ENCODE measurements at regions not wholly inside any gene's neighbourhood (a gene's known extent, or its start where the extent isn't known, plus 50 kb on each side); places are given as distances from the start of the nearest gene placed in this dataset.

DNA sequence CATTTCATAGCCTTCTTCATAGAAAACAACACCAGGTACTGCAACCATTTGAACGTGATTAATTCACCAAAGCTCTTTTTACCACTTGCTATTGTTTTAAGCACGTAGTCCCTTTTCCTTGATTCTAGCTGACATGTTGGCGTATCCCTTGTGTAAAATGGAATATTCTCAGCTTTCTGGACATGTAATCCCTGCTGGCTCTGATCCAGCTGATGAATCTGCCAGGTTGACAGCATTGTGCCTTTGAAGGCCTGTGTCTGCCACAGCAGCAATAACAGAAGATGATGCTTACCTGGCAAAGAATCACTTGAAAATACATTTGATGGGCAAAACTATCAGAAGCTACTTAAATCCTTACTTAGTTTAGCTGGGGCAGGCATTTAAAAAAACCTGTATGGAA is 81.0 kb upstream of the CCDC150 start:
- Histone ChIP-seq H4K20me1 (ENCODE audit: control insufficient read depth, insufficient read depth, low read depth, low read length) (no peaks in the 10 kb centered on the region), H3K79me2 (ENCODE audit: control insufficient read depth, low read length) (no peaks in the 10 kb centered on the region), H3K4me1 (ENCODE audit: control insufficient read depth, low read length) (no peaks in the 10 kb centered on the region), H3K9me3 (ENCODE audit: control insufficient read depth, insufficient read depth, low read length) (no peaks in the 10 kb centered on the region), H3F3A (ENCODE audit: control insufficient read depth, insufficient read depth) (no peaks in the 10 kb centered on the region), H3K27ac (ENCODE audit: low read depth, low read length) (no peak overlapping the region), H3K9me2 (replicated peaks; ENCODE audit: control insufficient read depth, low read length) (no peaks in the 10 kb centered on the region), H3K4me3 (ENCODE audit: low read length) (no peak overlapping the region), H3K4me2 (ENCODE audit: low read length) (no peak overlapping the region), H3K27me3 (ENCODE audit: control insufficient read depth, low read length) (no peaks in the 10 kb centered on the region), H3K36me3 (ENCODE audit: control insufficient read depth, low read length) (no peaks in the 10 kb centered on the region)
- TF ChIP-seq EZH2phosphoT487 (IDR thresholded peaks at IDR 0.05; ENCODE audit: borderline replicate concordance, low read length) = no peak
- TF ChIP-seq, protein P1, sequence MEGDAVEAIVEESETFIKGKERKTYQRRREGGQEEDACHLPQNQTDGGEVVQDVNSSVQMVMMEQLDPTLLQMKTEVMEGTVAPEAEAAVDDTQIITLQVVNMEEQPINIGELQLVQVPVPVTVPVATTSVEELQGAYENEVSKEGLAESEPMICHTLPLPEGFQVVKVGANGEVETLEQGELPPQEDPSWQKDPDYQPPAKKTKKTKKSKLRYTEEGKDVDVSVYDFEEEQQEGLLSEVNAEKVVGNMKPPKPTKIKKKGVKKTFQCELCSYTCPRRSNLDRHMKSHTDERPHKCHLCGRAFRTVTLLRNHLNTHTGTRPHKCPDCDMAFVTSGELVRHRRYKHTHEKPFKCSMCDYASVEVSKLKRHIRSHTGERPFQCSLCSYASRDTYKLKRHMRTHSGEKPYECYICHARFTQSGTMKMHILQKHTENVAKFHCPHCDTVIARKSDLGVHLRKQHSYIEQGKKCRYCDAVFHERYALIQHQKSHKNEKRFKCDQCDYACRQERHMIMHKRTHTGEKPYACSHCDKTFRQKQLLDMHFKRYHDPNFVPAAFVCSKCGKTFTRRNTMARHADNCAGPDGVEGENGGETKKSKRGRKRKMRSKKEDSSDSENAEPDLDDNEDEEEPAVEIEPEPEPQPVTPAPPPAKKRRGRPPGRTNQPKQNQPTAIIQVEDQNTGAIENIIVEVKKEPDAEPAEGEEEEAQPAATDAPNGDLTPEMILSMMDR (IDR thresholded peaks at IDR 0.05; ENCODE audit: low read depth, low read length, poor library complexity, severe bottlenecking) = no peak

DNA sequence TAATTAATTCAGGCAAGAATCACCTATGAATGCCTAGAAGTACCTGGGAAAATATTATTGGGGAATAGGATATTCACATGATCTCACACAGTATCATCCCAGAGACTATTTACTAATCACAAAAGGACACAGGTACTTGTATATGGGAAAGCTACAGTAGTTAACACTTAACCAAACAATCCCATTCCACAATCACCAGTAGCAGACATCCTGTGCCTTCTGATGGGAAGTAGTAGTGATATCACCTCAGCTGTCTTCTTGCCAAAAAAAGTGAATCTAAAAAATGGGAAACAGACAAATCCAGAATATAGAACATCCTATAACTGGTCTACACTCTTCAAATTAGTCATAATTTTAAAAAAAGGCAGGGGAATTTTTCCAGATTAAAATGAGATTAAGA is 75.6 kb upstream of the CCDC150 start:
- TF ChIP-seq EZH2phosphoT487 (IDR thresholded peaks at IDR 0.05; ENCODE audit: borderline replicate concordance, low read length) = no peak
- TF ChIP-seq, protein P1 (IDR thresholded peaks at IDR 0.05; ENCODE audit: low read depth, low read length, poor library complexity, severe bottlenecking) = no peak
- Histone ChIP-seq H3K9me2 (replicated peaks; ENCODE audit: control insufficient read depth, low read length) (no peaks in the 10 kb centered on the region), H4K20me1 (ENCODE audit: control insufficient read depth, insufficient read depth, low read depth, low read length) (no peaks in the 10 kb centered on the region), H3K4me3 (ENCODE audit: low read length) (no peak overlapping the region), H3K79me2 (ENCODE audit: control insufficient read depth, low read length) (no peaks in the 10 kb centered on the region), H3K9me3 (ENCODE audit: control insufficient read depth, insufficient read depth, low read length) (no peaks in the 10 kb centered on the region), H3K4me2 (ENCODE audit: low read length) (no peak overlapping the region), H3K4me1 (ENCODE audit: control insufficient read depth, low read length) (no peaks in the 10 kb centered on the region), H3K27me3 (ENCODE audit: control insufficient read depth, low read length) (peaks cover 9% of the 10 kb centered on the region), H3F3A (ENCODE audit: control insufficient read depth, insufficient read depth) (no peaks in the 10 kb centered on the region), H3K27ac (ENCODE audit: low read depth, low read length) (no peak overlapping the region), H3K36me3 (ENCODE audit: control insufficient read depth, low read length) (no peaks in the 10 kb centered on the region)

GRCh38 chr2:196565106-196565765 is 74.3 kb upstream of the CCDC150 start:
- Histone ChIP-seq H3K27ac (ENCODE audit: low read depth, low read length) (no peak overlapping the region), H3K36me3 (ENCODE audit: control insufficient read depth, low read length) (no peaks in the 10 kb centered on the region), H4K20me1 (ENCODE audit: control insufficient read depth, insufficient read depth, low read depth, low read length) (no peaks in the 10 kb centered on the region), H3K9me3 (ENCODE audit: control insufficient read depth, insufficient read depth, low read length) (no peaks in the 10 kb centered on the region), H3K79me2 (ENCODE audit: control insufficient read depth, low read length) (no peaks in the 10 kb centered on the region), H3K4me2 (ENCODE audit: low read length) (no peak overlapping the region), H3K27me3 (ENCODE audit: control insufficient read depth, low read length) (peaks cover 9% of the 10 kb centered on the region), H3K4me1 (ENCODE audit: control insufficient read depth, low read length) (no peaks in the 10 kb centered on the region), H3K4me3 (ENCODE audit: low read length) (no peak overlapping the region), H3F3A (ENCODE audit: control insufficient read depth, insufficient read depth) (no peaks in the 10 kb centered on the region), H3K9me2 (replicated peaks; ENCODE audit: control insufficient read depth, low read length) (no peaks in the 10 kb centered on the region)
- no peak for TF ChIP-seq EZH2phosphoT487 (IDR thresholded peaks at IDR 0.05; ENCODE audit: borderline replicate concordance, low read length)
- TF ChIP-seq, protein P1 (IDR thresholded peaks at IDR 0.05; ENCODE audit: low read depth, low read length, poor library complexity, severe bottlenecking) = no peak

Measured in DOHH2 (cell line).